ENCODE measurements at regions not wholly inside any gene's neighbourhood (a gene's known extent, or its start where the extent isn't known, plus 50 kb on each side); places are given as distances from the start of the nearest gene placed in this dataset.

DNA sequence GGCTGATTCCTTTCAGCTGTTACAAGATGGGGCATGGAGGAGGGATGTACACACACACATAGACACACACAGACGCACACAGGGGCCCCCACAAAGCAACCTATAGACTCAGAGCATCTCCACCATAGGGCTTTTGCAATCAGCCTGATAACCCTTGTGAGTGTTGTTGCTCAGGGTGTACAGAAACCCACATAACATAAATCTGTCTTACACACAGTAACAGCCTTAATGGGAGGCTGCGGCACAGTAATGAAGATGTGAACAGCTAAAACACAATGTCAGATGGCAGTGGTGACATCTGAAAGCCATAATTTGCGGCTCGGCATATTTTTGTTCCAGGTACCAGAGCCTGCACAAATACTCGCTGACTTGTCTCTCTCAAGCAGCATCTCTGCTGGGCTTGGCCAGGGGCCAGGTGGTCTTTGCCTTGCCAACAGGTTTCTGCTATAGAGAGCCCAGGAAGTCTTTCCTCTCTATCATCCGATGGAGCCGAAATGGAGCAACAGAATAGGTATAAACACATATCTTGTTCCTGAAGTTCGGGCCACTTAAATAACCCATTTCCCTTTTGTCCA lies 357.2 kb upstream of the GATB start:
- TF ChIP-seq EZH2 (IDR thresholded peaks at IDR 0.05; ENCODE audit: low read length, unreplicated experiment) (no peak), EZH2phosphoT487 (IDR thresholded peaks at IDR 0.05; ENCODE audit: borderline replicate concordance, low read length) (no peak)
- TF ChIP-seq, protein P1, sequence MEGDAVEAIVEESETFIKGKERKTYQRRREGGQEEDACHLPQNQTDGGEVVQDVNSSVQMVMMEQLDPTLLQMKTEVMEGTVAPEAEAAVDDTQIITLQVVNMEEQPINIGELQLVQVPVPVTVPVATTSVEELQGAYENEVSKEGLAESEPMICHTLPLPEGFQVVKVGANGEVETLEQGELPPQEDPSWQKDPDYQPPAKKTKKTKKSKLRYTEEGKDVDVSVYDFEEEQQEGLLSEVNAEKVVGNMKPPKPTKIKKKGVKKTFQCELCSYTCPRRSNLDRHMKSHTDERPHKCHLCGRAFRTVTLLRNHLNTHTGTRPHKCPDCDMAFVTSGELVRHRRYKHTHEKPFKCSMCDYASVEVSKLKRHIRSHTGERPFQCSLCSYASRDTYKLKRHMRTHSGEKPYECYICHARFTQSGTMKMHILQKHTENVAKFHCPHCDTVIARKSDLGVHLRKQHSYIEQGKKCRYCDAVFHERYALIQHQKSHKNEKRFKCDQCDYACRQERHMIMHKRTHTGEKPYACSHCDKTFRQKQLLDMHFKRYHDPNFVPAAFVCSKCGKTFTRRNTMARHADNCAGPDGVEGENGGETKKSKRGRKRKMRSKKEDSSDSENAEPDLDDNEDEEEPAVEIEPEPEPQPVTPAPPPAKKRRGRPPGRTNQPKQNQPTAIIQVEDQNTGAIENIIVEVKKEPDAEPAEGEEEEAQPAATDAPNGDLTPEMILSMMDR (conservative IDR thresholded peaks at IDR 0.05; ENCODE audit: low read depth, low read length) = no peak
- Histone ChIP-seq H3K9me3 (ENCODE audit: low read length) (no peaks in the 10 kb centered on the region), H2AFZ (ENCODE audit: low read length) (no peak overlapping the region), H3K36me3 (ENCODE audit: low read depth, low read length) (no peaks in the 10 kb centered on the region), H3K4me2 (ENCODE audit: low read length) (no peak overlapping the region), H3K4me3 (ENCODE audit: low read length) (no peak overlapping the region), H3K79me2 (ENCODE audit: low read length) (no peaks in the 10 kb centered on the region), H3K27ac (ENCODE audit: low read length) (no peak overlapping the region), H3K9me2 (replicated peaks; ENCODE audit: low read length) (no peaks in the 10 kb centered on the region), H3K4me1 (ENCODE audit: insufficient read depth, low read length) (peaks cover 8% of the 10 kb centered on the region; the same call in 1 of the 2 replicates), H3K27me3 (ENCODE audit: low read length) (no peaks in the 10 kb centered on the region), H3F3A (ENCODE audit: low read length, unreplicated experiment) (no peaks in the 10 kb centered on the region), H3K9ac (ENCODE audit: low read length) (no peak overlapping the region), H4K20me1 (ENCODE audit: low read length) (no peaks in the 10 kb centered on the region)
- intact Hi-C loops (cut with micrococcal nuclease) = no loop called here
- no TSS peak for BruUV-seq (replicated peaks)
- DNase-seq (no peak), ATAC-seq (no peak)
- CTCF ChIA-PET = no interaction called here
- POLR2A ChIA-PET (ENCODE audit: unreplicated experiment) = no interaction called here

DNA sequence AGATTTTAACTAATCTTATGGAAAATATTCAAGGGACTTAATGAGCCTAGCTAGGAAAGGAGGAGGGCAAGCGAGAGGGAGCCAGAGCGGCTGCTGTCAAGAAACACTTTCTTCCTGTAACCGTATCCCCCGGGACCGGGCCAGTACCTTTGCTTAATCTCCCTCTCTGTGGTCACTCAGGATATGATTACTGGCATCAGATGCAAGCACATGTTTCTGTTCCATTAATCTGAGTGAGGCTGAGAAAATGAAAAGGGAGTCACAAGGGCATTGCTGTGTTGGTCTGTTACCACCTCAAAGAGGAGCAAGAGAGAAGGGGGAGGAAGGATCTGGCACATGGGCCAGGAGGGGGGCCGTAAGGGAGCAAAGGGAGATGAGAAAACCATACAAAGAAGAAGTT lies 356.7 kb upstream of the GATB start:
- H2AFZ ChIP-seq (ENCODE audit: low read length) = no peak overlapping the region
- ChIA-PET POLR2A (ENCODE audit: unreplicated experiment) (no interaction called here), CTCF (no interaction called here)
- TF ChIP-seq, protein P1 (conservative IDR thresholded peaks at IDR 0.05; ENCODE audit: low read depth, low read length) = no peak
- TF ChIP-seq EZH2 (IDR thresholded peaks at IDR 0.05; ENCODE audit: low read length, unreplicated experiment) (no peak), EZH2phosphoT487 (IDR thresholded peaks at IDR 0.05; ENCODE audit: borderline replicate concordance, low read length) (no peak)
- DNase-seq (no peak), ATAC-seq (no peak)
- no peaks in the 10 kb centered on the region for H3K36me3 ChIP-seq (ENCODE audit: low read depth, low read length)
- H3K27ac ChIP-seq (ENCODE audit: low read length) = no peak overlapping the region
- no peaks in the 10 kb centered on the region for H3K27me3 ChIP-seq (ENCODE audit: low read length)
- H3K9me2 ChIP-seq (replicated peaks; ENCODE audit: low read length) = no peaks in the 10 kb centered on the region
- no peaks in the 10 kb centered on the region for H4K20me1 ChIP-seq (ENCODE audit: low read length)
- intact Hi-C loops (cut with micrococcal nuclease) = no loop called here
- no peak overlapping the region for H3K4me2 ChIP-seq (ENCODE audit: low read length)
- no TSS peak for BruUV-seq (replicated peaks)
- H3F3A ChIP-seq (ENCODE audit: low read length, unreplicated experiment) = no peaks in the 10 kb centered on the region
- peaks cover 8% of the 10 kb centered on the region; the same call in 1 of the 2 replicates for H3K4me1 ChIP-seq (ENCODE audit: insufficient read depth, low read length)
- no peak overlapping the region for H3K9ac ChIP-seq (ENCODE audit: low read length)
- no peaks in the 10 kb centered on the region for H3K9me3 ChIP-seq (ENCODE audit: low read length)
- no peak overlapping the region for H3K4me3 ChIP-seq (ENCODE audit: low read length)
- H3K79me2 ChIP-seq (ENCODE audit: low read length) = no peaks in the 10 kb centered on the region

DNA sequence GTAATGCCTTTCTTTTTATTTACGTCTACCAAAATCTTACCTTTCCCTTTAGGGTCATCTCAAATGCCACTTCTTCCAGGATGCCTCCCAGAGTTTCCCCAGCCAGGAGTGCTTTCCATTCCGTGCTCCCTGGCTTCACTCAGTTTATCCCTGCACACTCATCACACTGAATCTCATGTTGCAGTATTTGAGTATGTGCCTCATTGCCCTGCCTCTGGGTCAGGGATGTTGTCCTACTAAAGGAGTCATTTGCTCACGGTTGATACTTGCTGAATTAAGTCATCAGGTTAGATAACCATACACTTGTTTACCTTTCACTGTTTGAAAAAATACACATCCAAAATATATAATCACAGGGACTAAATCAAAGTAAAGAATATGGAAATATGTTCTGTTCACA lies 356.2 kb upstream of the GATB start:
- POLR2A ChIA-PET (ENCODE audit: unreplicated experiment) = no interaction called here
- BruUV-seq (replicated peaks) = no TSS peak

More for the DNA sequence above, 356.2 kb upstream of the GATB start:
- no peaks in the 10 kb centered on the region for H3K36me3 ChIP-seq (ENCODE audit: low read depth, low read length)
- H3K27me3 ChIP-seq (ENCODE audit: low read length) = no peaks in the 10 kb centered on the region
- intact Hi-C loops (cut with micrococcal nuclease) = no loop called here
- ATAC-seq (no peak), DNase-seq (peak; percentile 43)
- no peaks in the 10 kb centered on the region for H4K20me1 ChIP-seq (ENCODE audit: low read length)
- TF ChIP-seq, protein P1 (conservative IDR thresholded peaks at IDR 0.05; ENCODE audit: low read depth, low read length) = no peak
- TF ChIP-seq EZH2 (IDR thresholded peaks at IDR 0.05; ENCODE audit: low read length, unreplicated experiment) = no peak
- no peaks in the 10 kb centered on the region for H3K9me2 ChIP-seq (replicated peaks; ENCODE audit: low read length)
- no peak overlapping the region for H3K9ac ChIP-seq (ENCODE audit: low read length)
- H3K4me2 ChIP-seq (ENCODE audit: low read length) = no peak overlapping the region
- H3K79me2 ChIP-seq (ENCODE audit: low read length) = no peaks in the 10 kb centered on the region
- H3F3A ChIP-seq (ENCODE audit: low read length, unreplicated experiment) = no peaks in the 10 kb centered on the region
- CTCF ChIA-PET = no interaction called here
- H3K4me3 ChIP-seq (ENCODE audit: low read length) = no peak overlapping the region
- peaks cover 8% of the 10 kb centered on the region; the same call in 1 of the 2 replicates for H3K4me1 ChIP-seq (ENCODE audit: insufficient read depth, low read length)
- H3K9me3 ChIP-seq (ENCODE audit: low read length) = no peaks in the 10 kb centered on the region
- no peak overlapping the region for H3K27ac ChIP-seq (ENCODE audit: low read length)
- no peak overlapping the region for H2AFZ ChIP-seq (ENCODE audit: low read length)

All from PC-3 (cell line).